Loucy (cell line): ENCODE measurements at regions not wholly inside any gene's neighbourhood (a gene's known extent, or its start where the extent isn't known, plus 50 kb on each side); places are given as distances from the start of the nearest gene placed in this dataset.

Experiments used
- H2AFZ ChIP-seq: fragments of 200-600 bp; sonication (generic); 2 replicates; pipeline ENCODE4 v1.6.0; 2016; ENCODE audit warnings: antibody characterized with exemption, mild to moderate bottlenecking, low read length, moderate library complexity
- H3F3A ChIP-seq: fragments of 200-600 bp; 2 replicates; pipeline ENCODE4 v1.6.0; 2016; ENCODE audit warnings: antibody characterized with exemption, low read depth, mild to moderate bottlenecking
- H3K27me3 ChIP-seq: fragments of 200-600 bp; sonication (generic); 2 replicates; pipeline ENCODE4 v1.6.1; 2014; ENCODE audit warnings: low read length, mild to moderate bottlenecking; ENCODE audit not compliant: insufficient read depth, poor library complexity, severe bottlenecking
- H3K36me3 ChIP-seq: fragments of 200-600 bp; sonication (generic); 2 replicates; pipeline ENCODE4 v1.6.1; 2016; ENCODE audit warnings: low read length; ENCODE audit not compliant: insufficient read depth
- H3K4me1 ChIP-seq: fragments of 200-600 bp; sonication (generic); 2 replicates; pipeline ENCODE4 v1.5.1; 2014; ENCODE audit warnings: low read length, mild to moderate bottlenecking; ENCODE audit not compliant: insufficient read depth, poor library complexity, severe bottlenecking
- H3K4me2 ChIP-seq: fragments of 200-600 bp; sonication (generic); 2 replicates; pipeline ENCODE4 v1.6.0; 2014; ENCODE audit warnings: antibody characterized with exemption, low read length, low read depth, mild to moderate bottlenecking; ENCODE audit not compliant: poor library complexity, severe bottlenecking
- H3K4me3 ChIP-seq: fragments of 200-600 bp; sonication (generic); 2 replicates; pipeline ENCODE4 v1.5.1; 2014; ENCODE audit warnings: low read length, mild to moderate bottlenecking, mixed read lengths; ENCODE audit not compliant: poor library complexity, severe bottlenecking
- H3K79me2 ChIP-seq: fragments of 200-600 bp; sonication (generic); 2 replicates; pipeline ENCODE4 v1.6.1; 2014; ENCODE audit warnings: low read length; ENCODE audit not compliant: insufficient read depth
- H3K9ac ChIP-seq: fragments of 200-600 bp; sonication (generic); 2 replicates; pipeline ENCODE4 v1.6.0; 2014; ENCODE audit warnings: mild to moderate bottlenecking, low read depth, low read length, moderate library complexity; ENCODE audit not compliant: poor library complexity, severe bottlenecking
- H3K9me2 ChIP-seq: fragments of 200-600 bp; sonication (generic); replicated peaks from 2 replicates; pipeline ENCODE4 v1.6.1; 2016; ENCODE audit warnings: low read depth, low read length, mixed read lengths
- H3K9me3 ChIP-seq: fragments of 200-600 bp; sonication (generic); 2 replicates; pipeline ENCODE4 v1.6.1; 2014; ENCODE audit warnings: mild to moderate bottlenecking, antibody characterized with exemption, low read length, low read depth; ENCODE audit not compliant: insufficient read depth
- H4K20me1 ChIP-seq: fragments of 200-600 bp; sonication (generic); 2 replicates; pipeline ENCODE4 v1.6.0; 2014; ENCODE audit warnings: antibody characterized with exemption, low read length, mild to moderate bottlenecking; ENCODE audit not compliant: insufficient read depth, poor library complexity, severe bottlenecking
- EZH2phosphoT487 ChIP-seq: fragments of 200-600 bp; IDR thresholded peaks from 2 replicates; pipeline ENCODE4 v1.6.1; 2018; ENCODE audit warnings: antibody characterized with exemption, mild to moderate bottlenecking, moderate library complexity, borderline replicate concordance
- TF ChIP-seq, protein P1 (sequence below): fragments of 200-600 bp; sonication (generic); conservative IDR thresholded peaks from 2 replicates; pipeline ENCODE4 v1.5.1; 2014; ENCODE audit warnings: mild to moderate bottlenecking, antibody characterized with exemption, low read length

DNA sequence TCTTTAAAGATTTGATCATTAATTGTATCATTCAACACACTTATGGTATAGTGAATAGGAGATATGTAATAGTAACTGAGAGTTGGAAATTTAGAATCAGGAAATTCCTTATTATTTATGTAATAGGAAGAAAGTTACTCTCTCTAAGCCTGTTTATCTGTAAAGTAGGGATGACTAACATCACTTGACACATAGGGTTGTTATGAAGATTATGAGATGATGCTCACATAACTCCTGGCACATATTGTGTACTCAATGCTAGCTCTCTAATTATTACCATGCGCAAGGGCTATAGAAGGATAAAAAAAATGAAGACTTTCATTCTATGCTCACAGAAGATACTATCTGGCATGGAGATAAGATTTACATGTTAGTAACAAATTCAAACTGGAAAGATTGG lies 149.9 kb downstream of the ISOC1 start:
- Histone ChIP-seq H3K36me3 (no peaks in the 10 kb centered on the region), H4K20me1 (no peaks in the 10 kb centered on the region), H3K27me3 (no peaks in the 10 kb centered on the region), H3K4me1 (no peaks in the 10 kb centered on the region), H3K4me2 (no peak overlapping the region), H3K79me2 (no peaks in the 10 kb centered on the region), H3K9me2 (no peaks in the 10 kb centered on the region), H2AFZ (no peak overlapping the region), H3K9ac (no peak overlapping the region), H3K9me3 (no peaks in the 10 kb centered on the region), H3F3A (no peaks in the 10 kb centered on the region), H3K4me3 (no peak overlapping the region)
- no peak for TF ChIP-seq EZH2phosphoT487
- TF ChIP-seq, protein P1, sequence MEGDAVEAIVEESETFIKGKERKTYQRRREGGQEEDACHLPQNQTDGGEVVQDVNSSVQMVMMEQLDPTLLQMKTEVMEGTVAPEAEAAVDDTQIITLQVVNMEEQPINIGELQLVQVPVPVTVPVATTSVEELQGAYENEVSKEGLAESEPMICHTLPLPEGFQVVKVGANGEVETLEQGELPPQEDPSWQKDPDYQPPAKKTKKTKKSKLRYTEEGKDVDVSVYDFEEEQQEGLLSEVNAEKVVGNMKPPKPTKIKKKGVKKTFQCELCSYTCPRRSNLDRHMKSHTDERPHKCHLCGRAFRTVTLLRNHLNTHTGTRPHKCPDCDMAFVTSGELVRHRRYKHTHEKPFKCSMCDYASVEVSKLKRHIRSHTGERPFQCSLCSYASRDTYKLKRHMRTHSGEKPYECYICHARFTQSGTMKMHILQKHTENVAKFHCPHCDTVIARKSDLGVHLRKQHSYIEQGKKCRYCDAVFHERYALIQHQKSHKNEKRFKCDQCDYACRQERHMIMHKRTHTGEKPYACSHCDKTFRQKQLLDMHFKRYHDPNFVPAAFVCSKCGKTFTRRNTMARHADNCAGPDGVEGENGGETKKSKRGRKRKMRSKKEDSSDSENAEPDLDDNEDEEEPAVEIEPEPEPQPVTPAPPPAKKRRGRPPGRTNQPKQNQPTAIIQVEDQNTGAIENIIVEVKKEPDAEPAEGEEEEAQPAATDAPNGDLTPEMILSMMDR, result no peak

DNA sequence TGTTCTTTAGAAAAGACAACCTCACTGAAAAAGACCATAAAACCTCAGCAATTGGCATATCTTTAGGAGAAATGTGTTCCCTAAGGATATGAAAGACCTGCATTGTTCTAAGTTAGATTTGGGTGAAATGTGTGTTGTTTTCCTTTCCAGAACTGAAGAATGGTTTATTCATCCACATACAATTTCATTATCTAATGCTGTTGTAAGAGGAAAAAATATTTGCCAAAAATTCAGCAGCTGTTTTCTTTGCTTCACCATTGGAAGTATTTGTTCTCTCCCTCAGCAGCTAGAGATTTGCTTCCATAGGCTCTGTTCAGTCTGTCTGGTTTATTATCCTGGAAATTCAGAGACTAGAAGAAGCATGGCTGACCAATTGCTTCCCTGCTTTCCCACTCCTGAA lies 150.9 kb downstream of the ISOC1 start:
- H3K9me2 ChIP-seq, result no peaks in the 10 kb centered on the region
- H3K4me2 ChIP-seq, result no peak overlapping the region
- H3K27me3 ChIP-seq, result no peaks in the 10 kb centered on the region
- no peak overlapping the region for H3K4me3 ChIP-seq
- H3K9me3 ChIP-seq, result no peaks in the 10 kb centered on the region
- H3K79me2 ChIP-seq, result no peaks in the 10 kb centered on the region
- H3F3A ChIP-seq, result no peaks in the 10 kb centered on the region
- no peaks in the 10 kb centered on the region for H3K36me3 ChIP-seq
- no peaks in the 10 kb centered on the region for H3K4me1 ChIP-seq
- H4K20me1 ChIP-seq, result no peaks in the 10 kb centered on the region
- no peak overlapping the region for H2AFZ ChIP-seq
- H3K9ac ChIP-seq, result no peak overlapping the region
- TF ChIP-seq EZH2phosphoT487, result no peak
- TF ChIP-seq, protein P1, result no peak

DNA sequence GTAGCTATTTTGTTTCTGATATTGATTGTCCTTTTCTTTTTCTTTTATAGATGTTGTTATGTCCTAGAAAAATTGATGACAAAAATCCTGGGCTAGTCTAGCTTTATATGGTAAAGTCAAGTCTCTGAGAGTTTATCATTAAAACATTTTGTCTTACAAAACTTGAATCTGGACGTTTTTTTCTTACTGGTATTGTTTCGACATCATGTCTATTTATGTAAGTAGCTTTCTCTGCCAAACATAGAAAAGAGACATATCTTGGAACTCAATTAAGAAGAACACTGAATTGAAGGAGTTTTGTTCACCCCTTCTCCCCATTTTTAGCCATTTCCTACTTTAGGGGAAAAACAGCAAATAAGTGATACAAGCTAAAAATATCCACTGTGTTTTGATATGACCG lies 151.5 kb downstream of the ISOC1 start:
- H3K9me2 ChIP-seq, result no peaks in the 10 kb centered on the region

More for the DNA sequence above, 151.5 kb downstream of the ISOC1 start:
- no peaks in the 10 kb centered on the region for H3K4me1 ChIP-seq
- H2AFZ ChIP-seq, result no peak overlapping the region
- H3K4me2 ChIP-seq, result no peak overlapping the region
- no peaks in the 10 kb centered on the region for H3K27me3 ChIP-seq
- no peaks in the 10 kb centered on the region for H3K9me3 ChIP-seq
- H3K9ac ChIP-seq, result no peak overlapping the region
- no peaks in the 10 kb centered on the region for H3K79me2 ChIP-seq
- no peaks in the 10 kb centered on the region for H4K20me1 ChIP-seq
- no peak overlapping the region for H3K4me3 ChIP-seq
- H3K36me3 ChIP-seq, result no peaks in the 10 kb centered on the region
- no peaks in the 10 kb centered on the region for H3F3A ChIP-seq
- TF ChIP-seq EZH2phosphoT487, result no peak
- TF ChIP-seq, protein P1, result no peak
